ENCODE measurements at regions not wholly inside any gene's neighbourhood (a gene's known extent, or its start where the extent isn't known, plus 50 kb on each side); places are given as distances from the start of the nearest gene placed in this dataset.

- Mint-ChIP-seq H3K4me3 (no peak overlapping the region), H3K9me3 (no peaks in the 10 kb centered on the region), H3K36me3 (ENCODE audit: low read depth) (no peaks in the 10 kb centered on the region), H3K27ac (no peak overlapping the region), H3K4me1 (ENCODE audit: low read depth) (no peaks in the 10 kb centered on the region), H3K27me3 (peaks cover 15% of the 10 kb centered on the region)
- intact Hi-C loops (cut with DNase I, micrococcal nuclease), result no loop called here
- Histone ChIP-seq H3K4me1 (ENCODE audit: insufficient read depth, low read length) (no peaks in the 10 kb centered on the region), H3K4me3 (ENCODE audit: low read length) (no peak overlapping the region), H3K9me3 (ENCODE audit: control insufficient read depth in 1 of 2, insufficient read depth in 1 of 2, low read length in 2 of 2) (no peaks in the 10 kb centered on the region), H3K27me3 (ENCODE audit: control insufficient read depth in 1 of 2, insufficient read depth in 2 of 2, low read length in 2 of 2) (peaks cover 0 to 2% of the 10 kb centered on the region in 2 experiments), H3K36me3 (ENCODE audit: insufficient read depth, low read length) (no peaks in the 10 kb centered on the region), H3K27ac (ENCODE audit: low read depth in 1 of 2, low read length in 2 of 2) (no peak overlapping the region)
- TF ChIP-seq CTCF (IDR thresholded peaks at IDR 0.05), result no peak
- no peak for ATAC-seq (ENCODE audit: poor library complexity)
- POLR2A ChIA-PET, result no interaction called here
- CTCF ChIA-PET, result no interaction called here
- no peak for DNase-seq
Measured at GRCh38 chr20:40477805-40478204, 211.2 kb downstream of the MAFB start.

GRCh38 chr20:40476461-40476860, 212.6 kb downstream of the MAFB start:
- ATAC-seq (ENCODE audit: poor library complexity) (no peak), DNase-seq (no peak)
- H3K4me1 ChIP-seq (ENCODE audit: insufficient read depth, low read length), result no peaks in the 10 kb centered on the region
- peaks cover 15% of the 10 kb centered on the region for H3K27me3 Mint-ChIP-seq
- H3K36me3 Mint-ChIP-seq (ENCODE audit: low read depth), result no peaks in the 10 kb centered on the region
- no peaks in the 10 kb centered on the region for H3K9me3 ChIP-seq (ENCODE audit: control insufficient read depth in 1 of 2, insufficient read depth in 1 of 2, low read length in 2 of 2)
- no peak overlapping the region for H3K4me3 ChIP-seq (ENCODE audit: low read length)
- no peak for TF ChIP-seq CTCF (IDR thresholded peaks at IDR 0.05)
- no peaks in the 10 kb centered on the region for H3K36me3 ChIP-seq (ENCODE audit: insufficient read depth, low read length)
- intact Hi-C loops (cut with DNase I, micrococcal nuclease), result no loop called here
- H3K27me3 ChIP-seq (ENCODE audit: control insufficient read depth in 1 of 2, insufficient read depth in 2 of 2, low read length in 2 of 2), result peaks cover 0 to 2% of the 10 kb centered on the region in 2 experiments
- no peak overlapping the region for H3K27ac Mint-ChIP-seq
- no peak overlapping the region for H3K4me3 Mint-ChIP-seq
- no peaks in the 10 kb centered on the region for H3K4me1 Mint-ChIP-seq (ENCODE audit: low read depth)
- POLR2A ChIA-PET, result no interaction called here
- H3K9me3 Mint-ChIP-seq, result no peaks in the 10 kb centered on the region
- H3K27ac ChIP-seq (ENCODE audit: low read depth in 1 of 2, low read length in 2 of 2), result no peak overlapping the region
- CTCF ChIA-PET, result no interaction called here

- ATAC-seq (ENCODE audit: poor library complexity) (no peak), DNase-seq (no peak)
- no peak overlapping the region for H3K27ac Mint-ChIP-seq
- no peak overlapping the region for H3K4me3 ChIP-seq (ENCODE audit: low read length)
- no peaks in the 10 kb centered on the region for H3K36me3 ChIP-seq (ENCODE audit: insufficient read depth, low read length)
- H3K4me3 Mint-ChIP-seq, result no peak overlapping the region
- H3K36me3 Mint-ChIP-seq (ENCODE audit: low read depth), result no peaks in the 10 kb centered on the region
- H3K27me3 ChIP-seq (ENCODE audit: control insufficient read depth in 1 of 2, insufficient read depth in 2 of 2, low read length in 2 of 2), result peaks cover 0 to 2% of the 10 kb centered on the region in 2 experiments
- H3K27me3 Mint-ChIP-seq, result peaks cover 15% of the 10 kb centered on the region
- ChIA-PET POLR2A (no interaction called here), CTCF (no interaction called here)
- intact Hi-C loops (cut with DNase I, micrococcal nuclease), result no loop called here
- H3K4me1 ChIP-seq (ENCODE audit: insufficient read depth, low read length), result no peaks in the 10 kb centered on the region
- no peak for TF ChIP-seq CTCF (IDR thresholded peaks at IDR 0.05)
- H3K9me3 ChIP-seq (ENCODE audit: control insufficient read depth in 1 of 2, insufficient read depth in 1 of 2, low read length in 2 of 2), result no peaks in the 10 kb centered on the region
- no peaks in the 10 kb centered on the region for H3K9me3 Mint-ChIP-seq
- H3K27ac ChIP-seq (ENCODE audit: low read depth in 1 of 2, low read length in 2 of 2), result no peak overlapping the region
- no peaks in the 10 kb centered on the region for H3K4me1 Mint-ChIP-seq (ENCODE audit: low read depth)
Measured at GRCh38 chr20:40472905-40473304, 216.1 kb downstream of the MAFB start.
